Left renal cortex interstitium (tissue), 4 donors: ENCODE measurements at regions not wholly inside any gene's neighbourhood (a gene's known extent, or its start where the extent isn't known, plus 50 kb on each side); places are given as distances from the start of the nearest gene placed in this dataset.
"Not testable (repeated sequence)": the region's sequence is repeated elsewhere in the genome, so short reads cannot be mapped to it uniquely, and the experiment has no call there.

Experiments used
- DNase-seq, 4 donors: peaks; one replicate each; pipeline ENCODE4 v3.0.0-alpha.2; 2013; ENCODE audit warnings: low read depth in 4 of 4, low spot score in 2 of 4, missing footprints in 1 of 4

GRCh38 chr9:63450836-63451235 is 1834.2 kb downstream of the FOXD4L5 start:
- not testable (repeated sequence) for DNase-seq

- not testable (repeated sequence) for DNase-seq
Measured at GRCh38 chr9:63425123-63425522, 1859.9 kb downstream of the FOXD4L5 start.

GRCh38 chr9:63390897-63391296 is 1894.1 kb downstream of the FOXD4L5 start:
- not testable (repeated sequence) for DNase-seq

- not testable (repeated sequence) for DNase-seq
Measured at GRCh38 chr9:63385479-63385878, 1899.5 kb downstream of the FOXD4L5 start.

GRCh38 chr9:63379864-63380263 is 1905.1 kb downstream of the FOXD4L5 start:
- not testable (repeated sequence) for DNase-seq

- DNase-seq = not testable (repeated sequence)
Measured at GRCh38 chr9:63354219-63354618, 1930.8 kb downstream of the FOXD4L5 start.

- DNase-seq = not testable (repeated sequence)
Measured at GRCh38 chr9:63347347-63347746, 1937.7 kb downstream of the FOXD4L5 start.

GRCh38 chr9:63346310-63347048 is 1938.5 kb downstream of the FOXD4L5 start:
- peak; percentile 42 to 69 (median 50) for DNase-seq

- DNase-seq = not testable (repeated sequence)
Measured at GRCh38 chr9:63344408-63344807, 1940.6 kb downstream of the FOXD4L5 start.

GRCh38 chr9:63342528-63342927 is 1942.5 kb downstream of the FOXD4L5 start:
- DNase-seq = not testable (repeated sequence)

- not testable (repeated sequence) for DNase-seq
Measured at GRCh38 chr9:63337899-63338604, 1947.0 kb downstream of the FOXD4L5 start.

GRCh38 chr9:63335286-63335685 is 1949.7 kb downstream of the FOXD4L5 start:
- not testable (repeated sequence) for DNase-seq

- not testable (repeated sequence) for DNase-seq
Measured at GRCh38 chr9:63334187-63334586, 1950.8 kb downstream of the FOXD4L5 start.

- not testable (repeated sequence) for DNase-seq
Measured at GRCh38 chr9:63333083-63333482, 1951.9 kb downstream of the FOXD4L5 start.

- not testable (repeated sequence) for DNase-seq
Measured at GRCh38 chr9:63328313-63328712, 1956.7 kb downstream of the FOXD4L5 start.

GRCh38 chr9:63327211-63327610 is 1957.8 kb downstream of the FOXD4L5 start:
- not testable (repeated sequence) for DNase-seq

- not testable (repeated sequence) for DNase-seq
Measured at GRCh38 chr9:63326665-63327064, 1958.3 kb downstream of the FOXD4L5 start.

- not testable (repeated sequence) for DNase-seq
Measured at GRCh38 chr9:63325696-63326095, 1959.3 kb downstream of the FOXD4L5 start.

GRCh38 chr9:63318093-63318492 is 1966.9 kb downstream of the FOXD4L5 start:
- DNase-seq = not testable (repeated sequence)

GRCh38 chr9:63315387-63315786 is 1969.6 kb downstream of the FOXD4L5 start:
- DNase-seq = not testable (repeated sequence)

GRCh38 chr9:63296848-63297247 is 1988.2 kb downstream of the FOXD4L5 start:
- DNase-seq = not testable (repeated sequence)

- DNase-seq = not testable (repeated sequence)
Measured at GRCh38 chr9:63296366-63296765, 1988.6 kb downstream of the FOXD4L5 start.
